Prostate gland (tissue), 2 donors: ENCODE measurements at regions not wholly inside any gene's neighbourhood (a gene's known extent, or its start where the extent isn't known, plus 50 kb on each side); places are given as distances from the start of the nearest gene placed in this dataset.

Source experiments
- CTCF ChIP-seq, 4 experiments: fragments of 200-600 bp in 2 of 4; fragments of 450-650 bp in 2 of 4; sonication (generic) in 2 of 4; IDR thresholded peaks; 1 replicate in 3 of 4; 2 replicates in 1 of 4; pipeline ENCODE4 v1.5.1; 2016 to 2019; ENCODE audit warnings: antibody characterized with exemption in 4 of 4, mild to moderate bottlenecking in 2 of 4, moderate library complexity in 2 of 4
- POLR2A ChIP-seq: fragments of 450-650 bp; IDR thresholded peaks from one replicate; pipeline ENCODE4 v1.6.1; 2016; ENCODE audit warnings: antibody characterized with exemption, mild to moderate bottlenecking
- POLR2AphosphoS5 ChIP-seq: sonication (generic); formaldehyde crosslinking; IDR thresholded peaks from one replicate; pipeline ENCODE4 v1.6.1; 2017; ENCODE audit warnings: antibody characterized with exemption

DNA sequence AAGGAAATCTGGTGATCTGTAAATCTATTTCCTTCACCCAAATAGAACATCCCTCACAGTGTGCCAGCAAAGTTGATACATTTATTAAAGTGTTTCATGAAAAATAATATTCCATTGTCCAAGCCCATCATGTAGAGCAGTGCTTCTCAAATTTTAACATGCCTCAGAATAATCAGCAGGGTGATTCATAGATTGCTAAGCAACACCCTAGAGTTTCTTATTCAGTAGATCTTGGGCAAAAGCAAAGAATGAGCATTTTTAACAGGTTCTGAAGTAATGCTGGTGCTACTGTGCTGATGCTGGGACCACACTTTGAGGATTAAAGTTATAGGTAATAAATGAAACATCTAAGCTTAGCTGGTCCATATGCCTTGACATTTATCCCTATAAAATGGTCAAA is 210.5 kb downstream of the ZIC4 start:
- TF ChIP-seq POLR2AphosphoS5 (no peak), POLR2A (no peak), CTCF (IDR thresholded peaks at IDR 0.05) (no peak)
